GM18505 (cell line): ENCODE measurements at regions not wholly inside any gene's neighbourhood (a gene's known extent, or its start where the extent isn't known, plus 50 kb on each side); places are given as distances from the start of the nearest gene placed in this dataset.

Source experiments
- ATAC-seq: cut with Tn5 transposase; IDR thresholded peaks from one replicate; pipeline ENCODE4 v1.9.1; 2021; ENCODE audit not compliant: unreplicated experiment
- POLR2A ChIP-seq: IDR thresholded peaks from 4 replicates; pipeline ENCODE4 v1.6.1; 2011; ENCODE audit warnings: borderline replicate concordance; ENCODE audit not compliant: insufficient read depth, insufficient read length; ENCODE audit errors: extremely low read depth

- no peak for TF ChIP-seq POLR2A
- ATAC-seq = no peak
Measured at GRCh38 chr4:24637173-24637572, 52.8 kb upstream of the DHX15 start.

- ATAC-seq = no peak
- TF ChIP-seq POLR2A = no peak
Measured at GRCh38 chr4:24638396-24638875, 54.1 kb upstream of the DHX15 start.

GRCh38 chr4:24639714-24640113 is 55.4 kb upstream of the DHX15 start:
- no peak for ATAC-seq
- no peak for TF ChIP-seq POLR2A

- no peak for ATAC-seq
- TF ChIP-seq POLR2A = no peak
Measured at GRCh38 chr4:24640366-24640765, 56.0 kb upstream of the DHX15 start.

- no peak for ATAC-seq
- no peak for TF ChIP-seq POLR2A
Measured at GRCh38 chr4:24642981-24643547, 58.7 kb upstream of the DHX15 start.

- TF ChIP-seq POLR2A = no peak
- no peak for ATAC-seq
Measured at GRCh38 chr4:24643774-24644520, 59.6 kb upstream of the DHX15 start.

GRCh38 chr4:24644983-24645764 is 60.8 kb upstream of the DHX15 start:
- ATAC-seq = no peak
- TF ChIP-seq POLR2A = no peak

GRCh38 chr4:24645765-24646550 is 61.6 kb upstream of the DHX15 start:
- ATAC-seq = no peak
- no peak for TF ChIP-seq POLR2A

GRCh38 chr4:24646798-24647460 is 62.6 kb upstream of the DHX15 start:
- no peak for ATAC-seq
- TF ChIP-seq POLR2A = no peak

- no peak for ATAC-seq
- no peak for TF ChIP-seq POLR2A
Measured at GRCh38 chr4:24650849-24651640, 66.7 kb upstream of the DHX15 start.

- TF ChIP-seq POLR2A = no peak
- no peak for ATAC-seq
Measured at GRCh38 chr4:24655326-24655725, 71.0 kb upstream of the DHX15 start.

GRCh38 chr4:24655971-24656370 is 71.6 kb upstream of the DHX15 start:
- no peak for TF ChIP-seq POLR2A
- ATAC-seq = no peak

- TF ChIP-seq POLR2A = no peak
- ATAC-seq = no peak
Measured at GRCh38 chr4:24656906-24657305, 72.6 kb upstream of the DHX15 start.
